Thyroid gland (tissue), 4 donors: ENCODE measurements at regions not wholly inside any gene's neighbourhood (a gene's known extent, or its start where the extent isn't known, plus 50 kb on each side); places are given as distances from the start of the nearest gene placed in this dataset.

ENCODE experiments used
- DNase-seq, 2 donors: peaks; one replicate each; pipeline ENCODE4 v3.0.0-alpha.2; 2019
- H3K27ac ChIP-seq, 3 donors: fragments of 200-600 bp; sonication (generic); 1 replicate in 2 of 3; 2 replicates in 1 of 3; pipeline ENCODE4 v1.5.1; 2016 to 2019; ENCODE audit warnings: mild to moderate bottlenecking in 1 of 3, moderate library complexity in 1 of 3
- H3K27me3 ChIP-seq: fragments of 200-600 bp; sonication (generic); one replicate; pipeline ENCODE4 v1.5.1; 2019
- H3K36me3 ChIP-seq, 2 donors: fragments of 200-600 bp; sonication (generic); one replicate each; pipeline ENCODE4 v1.5.1; 2016 to 2019
- H3K4me1 ChIP-seq, 2 donors: fragments of 200-600 bp; sonication (generic); one replicate each; pipeline ENCODE4 v1.5.1; 2017 to 2019
- H3K4me3 ChIP-seq, 3 donors: fragments of 200-600 bp; sonication (generic); replicated peaks in 1 of 3; 1 replicate in 2 of 3; 2 replicates in 1 of 3; pipeline ENCODE4 v1.5.1; 2016; ENCODE audit warnings: mild to moderate bottlenecking in 1 of 3
- H3K9me3 ChIP-seq: fragments of 200-600 bp; sonication (generic); one replicate; pipeline ENCODE4 v1.5.1; 2017
- POLR2A ChIP-seq, 2 donors: fragments of 450-650 bp; IDR thresholded peaks; one replicate each; pipeline ENCODE4 v1.6.1; 2017; ENCODE audit warnings: antibody characterized with exemption in 2 of 2, mild to moderate bottlenecking in 2 of 2, moderate library complexity in 1 of 2
- WGBS, 2 donors: methylation state at CpG; one replicate each; pipeline ENCODE4 v1.1.5; 2017; 5-methylcytosine and 5-hydroxymethylcytosine counted together
- intact Hi-C: fragments of 100-400 bp; cut with DNase I; formaldehyde crosslinking; loops from one replicate; pipeline ENCODE4 v1.15.1; 2023
- TF ChIP-seq, protein P1 (sequence below), 6 experiments: fragments of 200-600 bp in 3 of 6; fragments of 450-650 bp in 3 of 6; sonication (generic) in 3 of 6; IDR thresholded peaks; one replicate each; pipeline ENCODE4 v1.5.1; 2016 to 2019; ENCODE audit warnings: antibody characterized with exemption in 6 of 6, mild to moderate bottlenecking in 2 of 6, inconsistent platforms in 1 of 6, moderate library complexity in 1 of 6

DNA sequence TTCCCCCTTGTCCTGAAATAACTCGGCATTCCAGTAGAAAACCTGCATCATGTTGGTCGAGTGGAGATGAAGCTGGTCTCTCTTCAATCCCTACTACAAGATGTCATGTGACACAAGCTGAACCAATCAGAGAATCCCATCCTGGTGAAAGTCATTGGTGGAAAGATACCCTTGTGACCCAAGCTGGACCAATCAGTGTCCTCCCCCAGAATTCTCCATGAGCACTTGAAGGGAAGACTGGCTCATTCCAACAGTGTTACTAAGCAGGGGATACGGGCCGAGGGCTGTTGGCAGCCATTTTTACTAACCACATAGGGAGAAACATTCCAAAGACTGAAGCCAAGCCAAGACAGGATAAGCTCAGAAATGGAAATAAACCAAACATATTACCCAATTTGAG, 298.3 kb downstream of the ICOS start:
- TF ChIP-seq, protein P1, sequence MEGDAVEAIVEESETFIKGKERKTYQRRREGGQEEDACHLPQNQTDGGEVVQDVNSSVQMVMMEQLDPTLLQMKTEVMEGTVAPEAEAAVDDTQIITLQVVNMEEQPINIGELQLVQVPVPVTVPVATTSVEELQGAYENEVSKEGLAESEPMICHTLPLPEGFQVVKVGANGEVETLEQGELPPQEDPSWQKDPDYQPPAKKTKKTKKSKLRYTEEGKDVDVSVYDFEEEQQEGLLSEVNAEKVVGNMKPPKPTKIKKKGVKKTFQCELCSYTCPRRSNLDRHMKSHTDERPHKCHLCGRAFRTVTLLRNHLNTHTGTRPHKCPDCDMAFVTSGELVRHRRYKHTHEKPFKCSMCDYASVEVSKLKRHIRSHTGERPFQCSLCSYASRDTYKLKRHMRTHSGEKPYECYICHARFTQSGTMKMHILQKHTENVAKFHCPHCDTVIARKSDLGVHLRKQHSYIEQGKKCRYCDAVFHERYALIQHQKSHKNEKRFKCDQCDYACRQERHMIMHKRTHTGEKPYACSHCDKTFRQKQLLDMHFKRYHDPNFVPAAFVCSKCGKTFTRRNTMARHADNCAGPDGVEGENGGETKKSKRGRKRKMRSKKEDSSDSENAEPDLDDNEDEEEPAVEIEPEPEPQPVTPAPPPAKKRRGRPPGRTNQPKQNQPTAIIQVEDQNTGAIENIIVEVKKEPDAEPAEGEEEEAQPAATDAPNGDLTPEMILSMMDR (IDR thresholded peaks at IDR 0.05) = no peak
- no peak for TF ChIP-seq POLR2A (IDR thresholded peaks at IDR 0.05)
- WGBS, 2 donors = 85% methylated on average over 4 of the region's 4 CpGs
- intact Hi-C loops = no loop called here
- Histone ChIP-seq H3K27me3 (no peaks in the 10 kb centered on the region), H3K4me3 (no peak overlapping the region), H3K4me1 (no peaks in the 10 kb centered on the region), H3K27ac (no peak overlapping the region), H3K9me3 (no peaks in the 10 kb centered on the region), H3K36me3 (no peaks in the 10 kb centered on the region)
- DNase-seq = no peak

DNA sequence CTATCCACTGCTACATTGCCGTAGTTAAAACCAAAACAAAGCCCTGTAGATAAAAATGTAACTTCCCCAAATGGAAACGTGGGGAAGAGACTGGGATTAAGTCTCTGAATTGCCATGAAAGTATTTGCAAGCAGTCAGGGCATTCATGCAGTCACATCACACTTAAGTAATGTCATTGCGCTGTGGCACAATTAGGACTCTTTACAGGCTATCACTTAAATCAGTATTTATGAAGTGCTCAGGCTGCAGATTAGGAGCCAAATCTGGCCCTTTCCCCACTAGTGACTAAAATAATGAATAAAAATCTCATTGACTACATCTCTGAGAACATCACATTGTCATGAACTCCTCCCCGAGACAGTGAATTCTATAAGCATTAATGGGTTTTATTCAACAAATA, 300.9 kb downstream of the ICOS start:
- WGBS, 2 donors = 80 to 86% methylated on average over 4 of the region's 4 CpGs
- Histone ChIP-seq H3K4me1 (no peaks in the 10 kb centered on the region), H3K9me3 (no peaks in the 10 kb centered on the region), H3K36me3 (no peaks in the 10 kb centered on the region), H3K27me3 (no peaks in the 10 kb centered on the region), H3K27ac (no peak overlapping the region), H3K4me3 (no peak overlapping the region)
- no peak for DNase-seq
- intact Hi-C loops = no loop called here
- TF ChIP-seq, protein P1 (IDR thresholded peaks at IDR 0.05) = no peak
- TF ChIP-seq POLR2A (IDR thresholded peaks at IDR 0.05) = no peak

DNA sequence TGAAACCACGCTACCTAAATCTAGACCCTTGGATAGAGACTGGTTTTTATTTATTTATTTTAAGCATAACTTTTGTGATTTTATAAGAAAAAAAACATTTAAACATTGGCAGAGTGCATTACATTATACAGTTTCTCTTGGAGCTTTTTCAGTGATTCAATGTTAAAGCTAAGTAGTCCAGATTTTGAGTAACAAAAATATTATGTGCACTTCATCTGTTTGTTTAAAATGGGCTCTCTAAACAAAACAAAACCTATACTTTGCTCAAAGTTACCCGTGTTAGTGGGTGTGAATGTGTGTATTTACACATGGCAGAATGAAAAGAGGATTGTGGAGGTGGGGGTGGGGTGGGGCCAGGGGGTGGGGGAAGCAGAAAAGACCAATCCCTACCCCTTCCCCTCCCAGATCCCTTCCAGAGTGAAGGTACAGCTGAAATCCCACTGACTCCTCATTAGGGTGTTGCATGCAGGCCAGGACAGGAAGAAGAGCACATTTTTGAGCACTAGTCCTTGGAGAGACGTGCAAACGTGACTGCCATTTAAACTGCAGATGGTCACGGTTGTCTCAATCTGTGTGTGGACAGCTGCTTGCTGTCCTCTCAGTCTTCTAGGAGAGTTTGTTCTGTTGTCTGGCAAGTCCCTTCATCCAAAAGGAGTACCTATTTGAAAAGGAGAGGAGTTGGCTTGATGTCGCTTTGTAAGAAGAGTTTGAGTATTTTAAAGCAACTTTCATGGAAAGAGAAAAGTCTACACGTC, 303.0 kb downstream of the ICOS start:
- TF ChIP-seq POLR2A (IDR thresholded peaks at IDR 0.05) = no peak
- TF ChIP-seq, protein P1 (IDR thresholded peaks at IDR 0.05) = no peak
- no peaks in the 10 kb centered on the region for H3K27me3 ChIP-seq
- DNase-seq = no peak
- H3K9me3 ChIP-seq = no peaks in the 10 kb centered on the region
- no peaks in the 10 kb centered on the region for H3K4me1 ChIP-seq
- 61 to 76% methylated on average over 7 of the region's 7 CpGs for WGBS, 2 donors
- no peak overlapping the region for H3K27ac ChIP-seq
- intact Hi-C loops = no loop called here
- H3K4me3 ChIP-seq = no peak overlapping the region
- H3K36me3 ChIP-seq = no peaks in the 10 kb centered on the region

DNA sequence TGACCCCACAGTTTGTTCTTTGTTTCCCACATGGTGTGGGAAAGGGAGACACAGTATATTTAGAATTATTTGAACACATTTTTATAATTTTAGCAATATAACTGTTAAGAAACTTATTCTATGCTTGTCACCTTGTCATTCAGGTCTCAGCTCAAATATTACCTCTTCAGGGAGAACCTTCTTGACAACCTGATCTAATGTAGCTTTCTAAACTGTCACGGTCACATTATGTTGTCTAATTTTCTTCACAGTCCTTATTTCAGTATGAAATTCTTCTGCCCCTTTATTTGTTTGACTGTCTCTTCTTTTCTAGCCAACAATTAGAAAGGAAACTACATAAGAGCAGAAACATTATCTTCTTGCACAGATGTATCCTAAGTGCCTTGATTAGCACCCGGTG, 304.3 kb upstream of the PARD3B start:
- H3K27me3 ChIP-seq = no peaks in the 10 kb centered on the region
- H3K4me3 ChIP-seq = no peak overlapping the region
- no peaks in the 10 kb centered on the region for H3K9me3 ChIP-seq
- TF ChIP-seq POLR2A (IDR thresholded peaks at IDR 0.05) = no peak
- TF ChIP-seq, protein P1 (IDR thresholded peaks at IDR 0.05) = no peak
- 86 to 90% methylated on average over 2 of the region's 2 CpGs for WGBS, 2 donors
- intact Hi-C loops = no loop called here
- no peak overlapping the region for H3K27ac ChIP-seq
- no peaks in the 10 kb centered on the region for H3K36me3 ChIP-seq
- DNase-seq = no peak
- H3K4me1 ChIP-seq = no peaks in the 10 kb centered on the region

DNA sequence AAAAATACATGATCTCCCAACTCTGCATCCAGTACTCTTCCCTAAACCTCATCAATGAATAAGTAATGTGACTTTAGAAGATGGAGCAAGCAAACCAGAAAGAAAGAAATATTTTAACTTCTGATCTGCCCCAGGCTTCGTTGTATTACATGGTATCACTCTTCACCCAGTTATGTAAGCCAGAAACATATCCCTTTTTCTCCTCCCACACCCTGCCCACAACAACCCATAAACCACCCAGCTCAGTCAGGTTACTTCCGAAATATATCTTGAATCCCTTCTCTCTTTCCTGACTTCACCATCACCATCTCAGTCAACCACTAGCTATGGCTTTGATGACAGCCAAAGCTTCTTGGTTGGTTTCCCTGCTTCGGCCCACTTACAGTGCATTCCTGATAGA, 295.8 kb upstream of the PARD3B start:
- no peaks in the 10 kb centered on the region for H3K4me1 ChIP-seq
- no peak overlapping the region for H3K27ac ChIP-seq
- TF ChIP-seq POLR2A (IDR thresholded peaks at IDR 0.05) = no peak
- TF ChIP-seq, protein P1 (IDR thresholded peaks at IDR 0.05) = no peak
- intact Hi-C loops = no loop called here
- no peaks in the 10 kb centered on the region for H3K9me3 ChIP-seq
- H3K4me3 ChIP-seq = no peak overlapping the region
- 97% methylated on average over 3 of the region's 3 CpGs for WGBS, 2 donors
- H3K36me3 ChIP-seq = no peaks in the 10 kb centered on the region
- no peaks in the 10 kb centered on the region for H3K27me3 ChIP-seq
- DNase-seq = no peak
